KMS-11 (cell line): ENCODE measurements at regions not wholly inside any gene's neighbourhood (a gene's known extent, or its start where the extent isn't known, plus 50 kb on each side); places are given as distances from the start of the nearest gene placed in this dataset.

Experiments
- H2AFZ ChIP-seq: fragments of 200-600 bp; sonication (generic); 2 replicates; pipeline ENCODE4 v1.6.1; 2016; ENCODE audit warnings: antibody characterized with exemption, mixed run types, low read depth
- H3K27ac ChIP-seq: fragments of 200-600 bp; sonication (generic); 2 replicates; pipeline ENCODE4 v1.6.1; 2016; ENCODE audit warnings: mild to moderate bottlenecking, mixed run types
- H3K27me3 ChIP-seq: fragments of 200-600 bp; sonication (generic); 2 replicates; pipeline ENCODE4 v1.6.1; 2017; ENCODE audit warnings: mild to moderate bottlenecking, low read depth, mixed run types, moderate library complexity; ENCODE audit not compliant: insufficient read depth
- H3K36me3 ChIP-seq: fragments of 200-600 bp; sonication (generic); 2 replicates; pipeline ENCODE4 v1.6.1; 2017; ENCODE audit warnings: mild to moderate bottlenecking, mixed run types; ENCODE audit not compliant: insufficient read depth
- H3K4me1 ChIP-seq: fragments of 200-600 bp; sonication (generic); 2 replicates; pipeline ENCODE4 v1.6.1; 2016; ENCODE audit warnings: mild to moderate bottlenecking, low read depth, mixed run types; ENCODE audit not compliant: poor library complexity, severe bottlenecking
- H3K4me2 ChIP-seq: fragments of 200-600 bp; sonication (generic); 2 replicates; pipeline ENCODE4 v1.7.0; 2016; ENCODE audit warnings: mild to moderate bottlenecking, mixed run types
- H3K4me3 ChIP-seq: fragments of 200-600 bp; sonication (generic); IDR thresholded peaks from 2 replicates; pipeline ENCODE4 v1.6.1; 2017; ENCODE audit warnings: low read depth, low read length, mixed read lengths; ENCODE audit not compliant: insufficient read depth
- H3K79me2 ChIP-seq: fragments of 200-600 bp; sonication (generic); 2 replicates; pipeline ENCODE4 v1.6.1; 2016; ENCODE audit warnings: low read depth, mixed run types; ENCODE audit not compliant: insufficient read depth
- H3K9ac ChIP-seq: fragments of 200-600 bp; sonication (generic); 2 replicates; pipeline ENCODE4 v1.6.1; 2016; ENCODE audit warnings: mild to moderate bottlenecking, mixed run types
- H4K20me1 ChIP-seq: fragments of 200-600 bp; sonication (generic); 2 replicates; pipeline ENCODE4 v1.6.1; 2016; ENCODE audit warnings: mild to moderate bottlenecking, mixed run types; ENCODE audit not compliant: insufficient read depth
- TF ChIP-seq, protein P1 (sequence below): fragments of 200-600 bp; sonication (generic); conservative IDR thresholded peaks from 2 replicates; pipeline ENCODE4 v1.6.1; 2017; ENCODE audit warnings: low read depth, mild to moderate bottlenecking, antibody characterized with exemption, low read length, moderate library complexity, mixed read lengths

DNA sequence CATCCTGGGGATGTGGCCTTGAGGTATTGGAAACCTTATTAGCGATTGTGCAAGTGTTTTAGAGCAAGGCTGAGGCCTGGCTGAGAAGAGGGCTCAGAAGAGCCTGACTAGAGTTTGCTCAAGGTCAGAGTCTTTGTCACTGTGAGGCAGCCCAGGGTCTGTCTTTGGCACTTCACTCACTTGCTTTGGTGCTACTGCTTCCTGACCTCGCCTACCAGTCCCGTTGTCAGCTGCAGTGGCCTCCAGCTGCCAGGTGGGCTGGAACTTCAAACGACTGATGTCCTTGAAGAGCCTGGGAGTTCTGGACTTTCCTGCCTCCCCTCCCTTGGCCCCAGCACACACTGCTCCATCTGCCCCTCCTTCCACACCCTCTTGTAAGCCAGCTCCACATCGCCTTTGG, 228.0 kb downstream of the SNX18 start:
- peaks cover 58% of the 10 kb centered on the region for H3K4me1 ChIP-seq
- H3K79me2 ChIP-seq, result no peaks in the 10 kb centered on the region
- H3K27ac ChIP-seq, result peak overlapping the region; percentile 97
- peak overlapping the region; percentile 56; the same call in 1 of the 2 replicates for H2AFZ ChIP-seq
- H3K4me3 ChIP-seq, result no peak overlapping the region
- H3K27me3 ChIP-seq, result no peaks in the 10 kb centered on the region
- H4K20me1 ChIP-seq, result no peaks in the 10 kb centered on the region
- H3K9ac ChIP-seq, result peak overlapping the region; percentile 71; the same call in 1 of the 2 replicates
- H3K36me3 ChIP-seq, result no peaks in the 10 kb centered on the region
- H3K4me2 ChIP-seq, result peak overlapping the region; percentile 87; the same call in 1 of the 2 replicates
- TF ChIP-seq, protein P1, sequence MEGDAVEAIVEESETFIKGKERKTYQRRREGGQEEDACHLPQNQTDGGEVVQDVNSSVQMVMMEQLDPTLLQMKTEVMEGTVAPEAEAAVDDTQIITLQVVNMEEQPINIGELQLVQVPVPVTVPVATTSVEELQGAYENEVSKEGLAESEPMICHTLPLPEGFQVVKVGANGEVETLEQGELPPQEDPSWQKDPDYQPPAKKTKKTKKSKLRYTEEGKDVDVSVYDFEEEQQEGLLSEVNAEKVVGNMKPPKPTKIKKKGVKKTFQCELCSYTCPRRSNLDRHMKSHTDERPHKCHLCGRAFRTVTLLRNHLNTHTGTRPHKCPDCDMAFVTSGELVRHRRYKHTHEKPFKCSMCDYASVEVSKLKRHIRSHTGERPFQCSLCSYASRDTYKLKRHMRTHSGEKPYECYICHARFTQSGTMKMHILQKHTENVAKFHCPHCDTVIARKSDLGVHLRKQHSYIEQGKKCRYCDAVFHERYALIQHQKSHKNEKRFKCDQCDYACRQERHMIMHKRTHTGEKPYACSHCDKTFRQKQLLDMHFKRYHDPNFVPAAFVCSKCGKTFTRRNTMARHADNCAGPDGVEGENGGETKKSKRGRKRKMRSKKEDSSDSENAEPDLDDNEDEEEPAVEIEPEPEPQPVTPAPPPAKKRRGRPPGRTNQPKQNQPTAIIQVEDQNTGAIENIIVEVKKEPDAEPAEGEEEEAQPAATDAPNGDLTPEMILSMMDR, result no peak

DNA sequence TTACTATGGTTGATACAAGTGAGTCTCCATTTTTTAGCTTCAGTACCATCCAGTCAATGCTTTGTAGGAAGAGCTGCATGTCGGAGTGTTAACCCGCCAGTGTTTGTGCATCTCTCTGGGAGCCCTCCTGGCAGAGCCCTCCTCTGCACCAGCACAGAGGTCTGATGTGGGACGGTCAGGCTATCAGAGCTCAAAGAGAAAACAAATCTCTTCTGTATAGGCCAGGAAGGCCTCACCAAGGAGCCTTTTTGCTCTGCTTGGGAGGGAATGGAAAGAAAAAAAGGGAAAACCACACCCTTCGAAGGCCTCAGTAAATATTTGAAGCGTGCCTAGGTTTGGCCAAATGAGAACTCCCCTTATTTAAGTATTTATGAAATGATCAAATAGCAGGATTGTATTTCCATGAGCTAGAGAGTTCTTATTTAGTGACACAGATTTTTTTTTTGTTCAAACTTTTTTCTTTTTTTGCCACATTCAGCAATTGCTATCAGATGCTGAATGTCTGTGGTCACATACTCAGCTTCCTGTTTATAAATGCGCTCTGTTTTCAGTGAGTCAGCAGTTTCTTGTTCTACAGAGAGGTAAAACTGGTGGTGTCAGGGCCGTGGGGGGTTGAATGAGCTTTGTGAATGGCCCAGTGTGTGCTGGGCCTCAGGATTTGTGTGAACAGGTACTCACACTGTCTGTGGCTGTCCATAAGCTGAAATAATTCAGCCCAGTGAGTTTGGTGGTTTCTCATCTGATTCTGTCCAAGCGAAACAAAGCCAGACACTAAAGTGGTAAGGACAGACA, 226.6 kb downstream of the SNX18 start:
- peak overlapping the region; percentile 56 for H2AFZ ChIP-seq
- peaks cover 61% of the 10 kb centered on the region for H3K4me1 ChIP-seq
- no peaks in the 10 kb centered on the region for H3K79me2 ChIP-seq
- H3K4me2 ChIP-seq, result peak overlapping the region; percentile 87
- TF ChIP-seq, protein P1, result no peak
- H3K27ac ChIP-seq, result peak overlapping the region; percentile 97
- H3K36me3 ChIP-seq, result no peaks in the 10 kb centered on the region
- no peaks in the 10 kb centered on the region for H4K20me1 ChIP-seq
- peak overlapping the region; percentile 71 for H3K9ac ChIP-seq
- no peaks in the 10 kb centered on the region for H3K27me3 ChIP-seq
- no peak overlapping the region for H3K4me3 ChIP-seq

DNA sequence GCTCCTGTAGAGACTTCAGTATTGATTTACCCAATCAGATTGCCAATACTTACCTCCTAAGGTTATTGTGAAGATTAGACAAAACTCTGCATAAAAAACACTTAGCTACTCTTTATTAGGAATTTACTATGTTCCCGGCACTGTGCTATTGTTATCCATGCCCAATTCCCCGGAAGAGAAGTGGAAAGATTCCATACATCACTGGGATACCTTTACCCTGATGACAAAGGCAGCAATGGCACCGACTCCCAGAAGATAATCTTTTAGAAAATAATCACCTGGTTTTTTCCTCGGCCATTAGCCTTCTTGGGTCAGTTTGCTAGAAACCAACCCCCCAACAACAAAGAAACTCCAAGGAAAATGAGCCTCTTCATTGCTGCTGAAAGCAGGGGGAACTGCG, 226.0 kb downstream of the SNX18 start:
- Histone ChIP-seq H3K27ac (peak overlapping the region; percentile 97), H4K20me1 (no peaks in the 10 kb centered on the region), H3K79me2 (no peaks in the 10 kb centered on the region), H3K4me3 (no peak overlapping the region), H3K27me3 (no peaks in the 10 kb centered on the region), H3K4me2 (peak overlapping the region; percentile 87), H3K4me1 (peaks cover 67% of the 10 kb centered on the region), H3K9ac (peak overlapping the region; percentile 71), H2AFZ (peak overlapping the region; percentile 56), H3K36me3 (no peaks in the 10 kb centered on the region)
- TF ChIP-seq, protein P1, result no peak

DNA sequence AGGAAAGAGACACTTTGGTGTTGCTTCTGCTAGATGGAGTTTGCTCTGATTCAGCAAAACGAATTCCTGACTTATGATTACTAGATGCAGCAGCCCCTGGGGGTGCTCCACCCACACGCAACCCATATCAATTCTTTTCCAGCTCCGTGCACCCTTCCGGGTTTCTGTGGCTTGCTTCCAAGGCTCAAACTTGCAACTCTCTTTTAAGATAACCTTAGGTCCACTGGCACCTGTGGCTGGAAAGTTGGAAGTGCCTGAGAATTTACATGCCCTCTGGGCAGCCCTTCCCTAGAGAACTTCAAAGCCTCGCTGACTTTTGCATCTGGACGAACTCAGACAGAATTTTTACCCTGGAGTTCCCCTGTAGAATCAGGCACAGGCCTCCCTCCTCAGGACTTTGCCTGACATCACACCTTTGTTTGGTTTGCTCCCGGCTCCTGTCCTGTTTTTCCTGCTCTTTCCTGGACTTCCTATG, 224.9 kb downstream of the SNX18 start:
- H3K27ac ChIP-seq, result peak overlapping the region; percentile 97
- no peaks in the 10 kb centered on the region for H3K27me3 ChIP-seq
- no peaks in the 10 kb centered on the region for H3K36me3 ChIP-seq
- peak overlapping the region; percentile 87; the same call in 1 of the 2 replicates for H3K4me2 ChIP-seq
- peaks cover 78% of the 10 kb centered on the region for H3K4me1 ChIP-seq
- H4K20me1 ChIP-seq, result no peaks in the 10 kb centered on the region
- no peak overlapping the region; the same call in 1 of the 2 replicates for H3K9ac ChIP-seq
- peak overlapping the region; percentile 39 for H2AFZ ChIP-seq
- no peak overlapping the region for H3K4me3 ChIP-seq
- TF ChIP-seq, protein P1, result no peak
- H3K79me2 ChIP-seq, result no peaks in the 10 kb centered on the region
